HCT116 (cell line): ENCODE measurements at regions not wholly inside any gene's neighbourhood (a gene's known extent, or its start where the extent isn't known, plus 50 kb on each side); places are given as distances from the start of the nearest gene placed in this dataset.

Source experiments
- CEBPB ChIP-seq: IDR thresholded peaks from 2 replicates; pipeline ENCODE4 v1.6.1; 2012; ENCODE audit warnings: low read depth
- CTCF ChIP-seq, 3 experiments: fragments of 200-600 bp in 1 of 3; sonication (generic) in 1 of 3; IDR thresholded peaks in 2 of 3; conservative IDR thresholded peaks in 1 of 3; 2 replicates each; pipeline ENCODE4 v1.5.1; 2012 to 2017; ENCODE audit warnings: low read depth in 2 of 3, low read length in 2 of 3, antibody characterized with exemption in 1 of 3, borderline replicate concordance in 1 of 3, control low read depth in 1 of 3, mild to moderate bottlenecking in 1 of 3, mixed read lengths in 1 of 3, mixed run types in 1 of 3, moderate library complexity in 1 of 3; ENCODE audit not compliant: insufficient read depth in 1 of 3
- EZH2 ChIP-seq: fragments of 200-600 bp; sonication (generic); IDR thresholded peaks from 2 replicates; pipeline ENCODE4 v1.6.1; 2017; ENCODE audit warnings: antibody characterized with exemption, mixed run types
- EZH2phosphoT487 ChIP-seq: fragments of 200-600 bp; IDR thresholded peaks from 2 replicates; pipeline ENCODE4 v1.6.1; 2018; ENCODE audit warnings: antibody characterized with exemption, borderline replicate concordance
- MAX ChIP-seq: IDR thresholded peaks from 2 replicates; pipeline ENCODE4 v1.6.1; 2012
- POLR2A ChIP-seq: IDR thresholded peaks from 2 replicates; pipeline ENCODE4 v1.7.0; 2011; ENCODE audit warnings: borderline replicate concordance; ENCODE audit not compliant: insufficient read depth, insufficient read length; ENCODE audit errors: extremely low read depth
- POLR2AphosphoS5 ChIP-seq: IDR thresholded peaks from 2 replicates; pipeline ENCODE4 v1.6.1; 2011; ENCODE audit warnings: mild to moderate bottlenecking, low read depth, low read length, moderate library complexity
- REST ChIP-seq: IDR thresholded peaks from 2 replicates; pipeline ENCODE4 v1.6.1; 2012; ENCODE audit warnings: low read depth
- SIN3A ChIP-seq: IDR thresholded peaks from 2 replicates; pipeline ENCODE4 v1.6.1; 2012; ENCODE audit warnings: low read depth
- SP1 ChIP-seq: IDR thresholded peaks from 2 replicates; pipeline ENCODE4 v1.6.1; 2012; ENCODE audit warnings: low read depth
- ZFX ChIP-seq: fragments of 450-650 bp; IDR thresholded peaks from 2 replicates; pipeline ENCODE4 v1.6.1; 2017

GRCh38 chr4:123230061-123230460, 166.5 kb upstream of the SPRY1 start:
- TF ChIP-seq CTCF (IDR thresholded peaks at IDR 0.05 in 2 of 3, conservative IDR thresholded peaks at IDR 0.05 in 1 of 3; ENCODE audit: borderline replicate concordance in 1 of 3, insufficient read depth in 1 of 3, low read depth in 2 of 3, low read length in 2 of 3) (no peak), EZH2phosphoT487 (no peak), ZFX (no peak), POLR2A (no peak), REST (no peak), SIN3A (no peak), EZH2 (no peak), MAX (no peak), CEBPB (no peak), SP1 (no peak), POLR2AphosphoS5 (no peak)
